H1 (cell line): ENCODE measurements at regions not wholly inside any gene's neighbourhood (a gene's known extent, or its start where the extent isn't known, plus 50 kb on each side); places are given as distances from the start of the nearest gene placed in this dataset.

Experiments used
- CTCF ChIA-PET: fragments of 300-600 bp; sonication (Branson Sonifier 250); formaldehyde crosslinking; loops from one replicate; lab custom pipeline; 2021; ENCODE audit not compliant: partially characterized antibody; lab: Charles Lee
- POLR2A ChIA-PET: fragments of 300-600 bp; sonication (Branson Sonifier 250); formaldehyde crosslinking; loops from one replicate; lab custom pipeline; 2021; ENCODE audit warnings: inconsistent platforms; ENCODE audit not compliant: partially characterized antibody; lab: Charles Lee
- DNase-seq, 2 experiments: peaks; one replicate each; pipeline versions ENCODE4 v3.0.0 to v3.0.0-alpha.2; 2010 to 2022; ENCODE audit warnings: low spot score in 2 of 2, low read depth in 1 of 2, mixed read lengths in 1 of 2
- FAIRE-seq: peaks from 2 replicates; lab custom pipeline; 2011; peaks lifted over from hg19 to GRCh38; lab: Jason Lieb, UNC
- H2AFZ ChIP-seq: 2 replicates; pipeline ENCODE4 v1.8.1; 2012; ENCODE audit warnings: low read length, inconsistent platforms
- H2AK5ac ChIP-seq: 2 replicates; pipeline ENCODE4 v1.6.1; 2013; ENCODE audit warnings: low read depth, low read length
- H2BK120ac ChIP-seq: replicated peaks from 2 replicates; pipeline ENCODE3; 2013; ENCODE audit warnings: low read depth, low read length, inconsistent platforms
- H2BK12ac ChIP-seq: 2 replicates; pipeline ENCODE4 v1.6.1; 2013; ENCODE audit warnings: low read depth, low read length
- H2BK15ac ChIP-seq: 2 replicates; pipeline ENCODE4 v1.6.1; 2013; ENCODE audit warnings: low read length
- H2BK20ac ChIP-seq: 2 replicates; pipeline ENCODE4 v1.6.1; 2013; ENCODE audit warnings: low read length
- H2BK5ac ChIP-seq: 2 replicates; pipeline ENCODE4 v1.6.1; 2013; ENCODE audit warnings: low read depth, low read length
- H3K14ac ChIP-seq: 2 replicates; pipeline ENCODE4 v1.6.1; 2013; ENCODE audit warnings: inconsistent platforms; ENCODE audit not compliant: insufficient read length
- H3K18ac ChIP-seq: 2 replicates; pipeline ENCODE4 v1.6.1; 2013; ENCODE audit warnings: low read length; ENCODE audit errors: extremely low read depth
- H3K23ac ChIP-seq: 2 replicates; pipeline ENCODE4 v1.6.1; 2013; ENCODE audit warnings: inconsistent platforms; ENCODE audit not compliant: insufficient read length
- H3K23me2 ChIP-seq: 2 replicates; pipeline ENCODE4 v1.6.1; 2013; ENCODE audit warnings: low read depth, low read length
- H3K27ac ChIP-seq: 2 replicates; pipeline ENCODE4 v1.6.1; 2011; ENCODE audit warnings: low read depth, low read length, inconsistent platforms
- H3K27me3 ChIP-seq, 4 experiments: replicated peaks in 1 of 4; 1 replicate in 1 of 4; 2 replicates in 3 of 4; pipeline versions ENCODE4 v1.6.1 to v1.8.1; 2011 to 2013; ENCODE audit warnings: low read length in 3 of 4, mild to moderate bottlenecking in 3 of 4, inconsistent platforms in 2 of 4, mixed read lengths in 2 of 4, moderate library complexity in 1 of 4; ENCODE audit not compliant: control insufficient read depth in 3 of 4, insufficient read depth in 3 of 4; ENCODE audit errors: extremely low read depth in 1 of 4
- H3K36me3 ChIP-seq, 4 experiments: 2 replicates each; pipeline versions ENCODE4 v1.6.1 to v1.8.1; 2011 to 2013; ENCODE audit warnings: mild to moderate bottlenecking in 4 of 4, low read length in 3 of 4, moderate library complexity in 2 of 4, control low read depth in 1 of 4, inconsistent platforms in 1 of 4; ENCODE audit not compliant: insufficient read depth in 4 of 4, control insufficient read depth in 2 of 4
- H3K4ac ChIP-seq: replicated peaks from 2 replicates; pipeline ENCODE3; 2013; ENCODE audit warnings: low read length, low read depth, mixed read lengths, inconsistent platforms; ENCODE audit not compliant: insufficient read length
- H3K4me1 ChIP-seq, 4 experiments: replicated peaks in 1 of 4; 1 replicate in 1 of 4; 2 replicates in 3 of 4; pipeline versions ENCODE4 v1.6.1 to v1.8.1; 2011 to 2013; ENCODE audit warnings: low read length in 3 of 4, inconsistent platforms in 2 of 4, mixed read lengths in 1 of 4; ENCODE audit not compliant: insufficient read depth in 4 of 4, control insufficient read depth in 3 of 4
- H3K4me2 ChIP-seq, 2 experiments: 2 replicates each; pipeline versions ENCODE4 v1.6.1 to v1.8.1; 2011 to 2013; ENCODE audit warnings: low read depth in 2 of 2, low read length in 2 of 2, control low read depth in 1 of 2, inconsistent platforms in 1 of 2, mild to moderate bottlenecking in 1 of 2; ENCODE audit not compliant: insufficient read depth in 1 of 2
- H3K4me3 ChIP-seq, 4 experiments: fragments of 200-600, 300-600 bp in 1 of 4; sonication (generic), shearing (Covaris generic), sonication (Bioruptor Twin) in 1 of 4; 2 replicates each; pipeline versions ENCODE4 v1.5.1 to v1.8.1; 2011 to 2016; ENCODE audit warnings: low read length in 4 of 4, low read depth in 3 of 4, control low read depth in 2 of 4, inconsistent platforms in 2 of 4, mild to moderate bottlenecking in 2 of 4, mixed read lengths in 1 of 4, moderate library complexity in 1 of 4; ENCODE audit not compliant: insufficient read depth in 2 of 4; ENCODE audit errors: extremely low read depth in 1 of 4
- H3K56ac ChIP-seq: replicated peaks from 2 replicates; pipeline ENCODE3; 2013; ENCODE audit warnings: low read depth, mild to moderate bottlenecking, mixed read lengths, low read length, inconsistent platforms; ENCODE audit not compliant: insufficient read length
- H3K79me1 ChIP-seq: 2 replicates; pipeline ENCODE4 v1.6.1; 2013; ENCODE audit warnings: low read depth, low read length, control low read depth
- H3K79me2 ChIP-seq, 2 experiments: 2 replicates each; pipeline versions ENCODE4 v1.6.1 to v1.8.1; 2012 to 2013; ENCODE audit warnings: low read length in 2 of 2, mild to moderate bottlenecking in 2 of 2, inconsistent platforms in 1 of 2; ENCODE audit not compliant: insufficient read depth in 2 of 2, control insufficient read depth in 1 of 2
- H3K9ac ChIP-seq, 4 experiments: replicated peaks in 1 of 4; 1 replicate in 1 of 4; 2 replicates in 3 of 4; pipeline versions ENCODE4 v1.6.1 to v1.8.1; 2011 to 2013; ENCODE audit warnings: low read depth in 3 of 4, low read length in 3 of 4, control low read depth in 2 of 4, mild to moderate bottlenecking in 2 of 4, moderate library complexity in 2 of 4, inconsistent platforms in 1 of 4; ENCODE audit errors: extremely low read depth in 1 of 4
- H3K9me3 ChIP-seq, 2 experiments: 2 replicates each; pipeline versions ENCODE4 v1.6.1 to v1.8.1; 2012 to 2013; ENCODE audit warnings: mild to moderate bottlenecking in 2 of 2, moderate library complexity in 2 of 2, control low read depth in 1 of 2, inconsistent platforms in 1 of 2, low read depth in 1 of 2, low read length in 1 of 2, mixed read lengths in 1 of 2; ENCODE audit not compliant: insufficient read depth in 2 of 2
- H4K20me1 ChIP-seq, 2 experiments: replicated peaks in 1 of 2; 2 replicates each; pipeline versions ENCODE3 to v1.8.1; 2011 to 2013; ENCODE audit warnings: inconsistent platforms in 2 of 2, low read length in 2 of 2, mild to moderate bottlenecking in 1 of 2; ENCODE audit not compliant: insufficient read depth in 2 of 2, control insufficient read depth in 1 of 2
- H4K5ac ChIP-seq: 2 replicates; pipeline ENCODE4 v1.6.1; 2013; ENCODE audit warnings: low read length, low read depth, mixed read lengths, inconsistent platforms; ENCODE audit not compliant: insufficient read length
- H4K8ac ChIP-seq: 2 replicates; pipeline ENCODE4 v1.8.0; 2013; ENCODE audit warnings: mild to moderate bottlenecking, moderate library complexity, low read length, inconsistent platforms; ENCODE audit not compliant: insufficient read depth; ENCODE audit errors: extremely low read depth
- H4K91ac ChIP-seq: replicated peaks from 2 replicates; pipeline ENCODE3; 2013; ENCODE audit warnings: low read length, mixed read lengths, inconsistent platforms; ENCODE audit not compliant: insufficient read length
- EP300 ChIP-seq, 2 experiments: IDR thresholded peaks; 1 replicate in 1 of 2; 2 replicates in 1 of 2; pipeline ENCODE4 v1.6.1; 2011 to 2012; ENCODE audit warnings: low read depth in 2 of 2, low read length in 2 of 2, mild to moderate bottlenecking in 2 of 2, borderline replicate concordance in 1 of 2, inconsistent platforms in 1 of 2, moderate library complexity in 1 of 2
- HDAC6 ChIP-seq: IDR thresholded peaks from one replicate; pipeline ENCODE4 v1.7.1; 2012; ENCODE audit warnings: low read depth, mild to moderate bottlenecking, inconsistent platforms, low read length, moderate library complexity
- RAD21 ChIP-seq, 2 experiments: IDR thresholded peaks in 1 of 2; conservative IDR thresholded peaks in 1 of 2; 2 replicates each; pipeline ENCODE4 v1.6.1; 2011; ENCODE audit warnings: low read depth in 2 of 2, low read length in 2 of 2, improper control_type of control experiment in 1 of 2, inconsistent platforms in 1 of 2, mild to moderate bottlenecking in 1 of 2, moderate library complexity in 1 of 2
- RBBP5 ChIP-seq: IDR thresholded peaks from 2 replicates; pipeline ENCODE4 v1.7.1; 2012; ENCODE audit warnings: low read depth, mild to moderate bottlenecking, inconsistent platforms, low read length, moderate library complexity, borderline replicate concordance
- TCF12 ChIP-seq: IDR thresholded peaks from 2 replicates; pipeline ENCODE4 v1.6.1; 2011; ENCODE audit warnings: low read depth, mild to moderate bottlenecking, low read length
- TF ChIP-seq, protein P1 (sequence below), 3 experiments: IDR thresholded peaks; 1 replicate in 2 of 3; 2 replicates in 1 of 3; pipeline versions ENCODE4 v1.5.1 to v1.6.1; 2011; ENCODE audit warnings: low read length in 3 of 3, mild to moderate bottlenecking in 3 of 3, inconsistent platforms in 2 of 3, low read depth in 1 of 3, moderate library complexity in 1 of 3; ENCODE audit not compliant: insufficient read depth in 1 of 3; ENCODE audit errors: control extremely low read depth in 1 of 3
- TF ChIP-seq, protein P2 (sequence below): IDR thresholded peaks from 2 replicates; pipeline ENCODE4 v1.6.1; 2011; ENCODE audit warnings: low read depth, mild to moderate bottlenecking, low read length; ENCODE audit not compliant: insufficient read depth

DNA sequence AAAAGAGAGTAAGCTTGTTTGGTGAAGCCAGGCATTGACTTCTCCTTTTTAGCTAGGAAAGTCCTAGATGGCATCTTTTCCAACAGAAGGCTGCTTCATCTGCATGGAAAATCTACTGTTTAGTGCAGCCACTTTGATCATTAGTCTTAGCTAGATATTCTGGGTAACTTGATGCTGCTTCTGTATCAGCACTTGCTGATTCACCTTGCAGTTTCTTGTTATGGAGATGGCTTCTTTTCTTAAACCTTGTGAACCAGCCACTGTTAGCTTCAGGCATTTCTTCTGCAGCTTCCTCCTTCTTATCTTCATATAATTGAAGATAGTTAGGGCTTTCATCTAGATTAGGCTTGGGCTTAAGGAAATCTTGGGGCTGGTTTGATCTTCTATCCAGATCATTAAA lies 639.7 kb downstream of the TDRD15 start:
- Histone ChIP-seq H3K23ac (no peak overlapping the region), H3K9me3 (no peaks in the 10 kb centered on the region), H3K23me2 (no peaks in the 10 kb centered on the region), H3K56ac (no peak overlapping the region), H2AK5ac (no peak overlapping the region), H2BK15ac (no peak overlapping the region), H3K79me1 (no peaks in the 10 kb centered on the region), H4K91ac (no peak overlapping the region), H4K20me1 (no peaks in the 10 kb centered on the region), H3K9ac (no peak overlapping the region), H4K5ac (no peak overlapping the region), H3K36me3 (no peaks in the 10 kb centered on the region), H3K14ac (no peak overlapping the region), H2BK12ac (no peak overlapping the region), H2BK120ac (no peak overlapping the region), H4K8ac (no peak overlapping the region), H3K27me3 (no peaks in the 10 kb centered on the region), H3K4me1 (peaks cover 0 to 7% (median 3%) of the 10 kb centered on the region in 4 experiments; a peak in 2 of 7 replicates), H2BK5ac (no peak overlapping the region), H3K18ac (no peak overlapping the region), H3K4me2 (no peak overlapping the region), H3K27ac (no peak overlapping the region), H3K4me3 (no peak overlapping the region), H2AFZ (no peak overlapping the region), H3K4ac (no peak overlapping the region), H2BK20ac (no peak overlapping the region), H3K79me2 (no peaks in the 10 kb centered on the region)
- TF ChIP-seq TCF12 (no peak), EP300 (IDR thresholded peaks at IDR 0.05; ENCODE audit: borderline replicate concordance in 1 of 2, low read depth in 2 of 2, low read length in 2 of 2) (no peak), RBBP5 (no peak), RAD21 (IDR thresholded peaks at IDR 0.05 in 1 of 2, conservative IDR thresholded peaks at IDR 0.05 in 1 of 2; ENCODE audit: low read depth in 2 of 2, low read length in 2 of 2) (no peak), HDAC6 (no peak)
- TF ChIP-seq, protein P1, sequence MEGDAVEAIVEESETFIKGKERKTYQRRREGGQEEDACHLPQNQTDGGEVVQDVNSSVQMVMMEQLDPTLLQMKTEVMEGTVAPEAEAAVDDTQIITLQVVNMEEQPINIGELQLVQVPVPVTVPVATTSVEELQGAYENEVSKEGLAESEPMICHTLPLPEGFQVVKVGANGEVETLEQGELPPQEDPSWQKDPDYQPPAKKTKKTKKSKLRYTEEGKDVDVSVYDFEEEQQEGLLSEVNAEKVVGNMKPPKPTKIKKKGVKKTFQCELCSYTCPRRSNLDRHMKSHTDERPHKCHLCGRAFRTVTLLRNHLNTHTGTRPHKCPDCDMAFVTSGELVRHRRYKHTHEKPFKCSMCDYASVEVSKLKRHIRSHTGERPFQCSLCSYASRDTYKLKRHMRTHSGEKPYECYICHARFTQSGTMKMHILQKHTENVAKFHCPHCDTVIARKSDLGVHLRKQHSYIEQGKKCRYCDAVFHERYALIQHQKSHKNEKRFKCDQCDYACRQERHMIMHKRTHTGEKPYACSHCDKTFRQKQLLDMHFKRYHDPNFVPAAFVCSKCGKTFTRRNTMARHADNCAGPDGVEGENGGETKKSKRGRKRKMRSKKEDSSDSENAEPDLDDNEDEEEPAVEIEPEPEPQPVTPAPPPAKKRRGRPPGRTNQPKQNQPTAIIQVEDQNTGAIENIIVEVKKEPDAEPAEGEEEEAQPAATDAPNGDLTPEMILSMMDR (IDR thresholded peaks at IDR 0.05; ENCODE audit: control extremely low read depth in 1 of 3, insufficient read depth in 1 of 3, low read depth in 1 of 3, low read length in 3 of 3) = no peak
- TF ChIP-seq, protein P2, sequence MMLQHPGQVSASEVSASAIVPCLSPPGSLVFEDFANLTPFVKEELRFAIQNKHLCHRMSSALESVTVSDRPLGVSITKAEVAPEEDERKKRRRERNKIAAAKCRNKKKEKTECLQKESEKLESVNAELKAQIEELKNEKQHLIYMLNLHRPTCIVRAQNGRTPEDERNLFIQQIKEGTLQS = no peak
- no peak for DNase-seq
- POLR2A ChIA-PET = no interaction called here
- no peak for FAIRE-seq
- CTCF ChIA-PET = interaction anchor here (1.0 to 1.4 kb wide), 3 partner anchors 9 to 342 kb away, joined by 3 to 4 read pairs (median 3); no protein-coding TSS in a partner anchor
